Astrocyte (in vitro differentiated cells and primary cell): ENCODE measurements at regions not wholly inside any gene's neighbourhood (a gene's known extent, or its start where the extent isn't known, plus 50 kb on each side); places are given as distances from the start of the nearest gene placed in this dataset.
A peak's percentile ranks its signal among the peaks of the same experiment; 100 is the strongest.

Experiments used
- DNase-seq: peaks from one replicate; pipeline ENCODE4 v3.0.0-alpha.2; 2010; ENCODE audit warnings: low read depth
- FAIRE-seq: peaks from 2 replicates; lab custom pipeline; 2011; peaks lifted over from hg19 to GRCh38; lab: Jason Lieb, UNC
- H2AFZ ChIP-seq: 2 replicates; pipeline ENCODE4 v1.6.0; 2012; ENCODE audit warnings: low read depth, low read length, inconsistent platforms
- H3K27ac ChIP-seq: 2 replicates; pipeline ENCODE4 v1.5.1; 2011; ENCODE audit warnings: low read depth, low read length, inconsistent platforms
- H3K27me3 ChIP-seq: 2 replicates; pipeline ENCODE4 v1.6.0; 2011; ENCODE audit warnings: low read length, inconsistent platforms; ENCODE audit not compliant: insufficient read depth
- H3K36me3 ChIP-seq: 2 replicates; pipeline ENCODE4 v1.5.1; 2011; ENCODE audit warnings: low read length, inconsistent platforms; ENCODE audit not compliant: insufficient read depth
- H3K4me1 ChIP-seq: 2 replicates; pipeline ENCODE4 v1.5.1; 2011; ENCODE audit warnings: low read length, inconsistent platforms; ENCODE audit not compliant: insufficient read depth
- H3K4me2 ChIP-seq: 2 replicates; pipeline ENCODE4 v1.6.0; 2012; ENCODE audit warnings: low read length, inconsistent platforms
- H3K4me3 ChIP-seq: 2 replicates; pipeline ENCODE4 v1.5.1; 2011; ENCODE audit warnings: low read depth, mild to moderate bottlenecking, low read length, inconsistent platforms; ENCODE audit not compliant: insufficient read depth
- H3K79me2 ChIP-seq: 2 replicates; pipeline ENCODE4 v1.6.0; 2012; ENCODE audit warnings: mild to moderate bottlenecking, low read length, inconsistent platforms; ENCODE audit not compliant: insufficient read depth
- H3K9ac ChIP-seq: 2 replicates; pipeline ENCODE4 v1.6.0; 2012; ENCODE audit warnings: mild to moderate bottlenecking, low read length, inconsistent platforms
- H3K9me3 ChIP-seq: 2 replicates; pipeline ENCODE4 v1.5.1; 2012; ENCODE audit warnings: low read depth, mild to moderate bottlenecking, low read length, inconsistent platforms; ENCODE audit not compliant: insufficient read depth
- H4K20me1 ChIP-seq: 2 replicates; pipeline ENCODE4 v1.6.0; 2012; ENCODE audit warnings: low read length, inconsistent platforms; ENCODE audit not compliant: insufficient read depth
- H3K27ac Mint-ChIP-seq: one replicate; pipeline ENCODE4 v1.8.0; 2021; ENCODE audit warnings: mild to moderate bottlenecking, mixed read lengths; ENCODE audit not compliant: unreplicated experiment
- H3K27me3 Mint-ChIP-seq: one replicate; pipeline ENCODE4 v1.8.0; 2021; ENCODE audit warnings: low read depth, mixed read lengths; ENCODE audit not compliant: unreplicated experiment
- H3K36me3 Mint-ChIP-seq: one replicate; pipeline ENCODE4 v1.8.0; 2021; ENCODE audit warnings: low read depth, mixed read lengths; ENCODE audit not compliant: unreplicated experiment
- H3K4me1 Mint-ChIP-seq: one replicate; pipeline ENCODE4 v1.8.0; 2021; ENCODE audit warnings: low read depth, mixed read lengths; ENCODE audit not compliant: unreplicated experiment
- H3K4me3 Mint-ChIP-seq: one replicate; pipeline ENCODE4 v1.8.0; 2021; ENCODE audit warnings: mild to moderate bottlenecking, moderate library complexity, mixed read lengths; ENCODE audit not compliant: unreplicated experiment
- H3K9me3 Mint-ChIP-seq: one replicate; pipeline ENCODE4 v1.8.0; 2021; ENCODE audit warnings: mild to moderate bottlenecking, mixed read lengths; ENCODE audit not compliant: unreplicated experiment
- CTCF ChIP-seq: IDR thresholded peaks from 2 replicates; pipeline ENCODE4 v1.5.1; 2011; ENCODE audit warnings: low read depth, mild to moderate bottlenecking, inconsistent platforms, low read length, moderate library complexity; ENCODE audit not compliant: insufficient read depth
- EZH2 ChIP-seq: IDR thresholded peaks from 2 replicates; pipeline ENCODE4 v1.6.1; 2012; ENCODE audit warnings: mild to moderate bottlenecking, low read length, inconsistent platforms; ENCODE audit not compliant: insufficient read depth

GRCh38 chr13:104823071-104823470 is 1712.4 kb downstream of the EFNB2 start:
- no peaks in the 10 kb centered on the region for H3K79me2 ChIP-seq
- DNase-seq (no peak), FAIRE-seq (no peak)
- Mint-ChIP-seq H3K27ac (no peak overlapping the region), H3K27me3 (no peaks in the 10 kb centered on the region), H3K4me1 (no peaks in the 10 kb centered on the region), H3K9me3 (no peaks in the 10 kb centered on the region), H3K4me3 (no peak overlapping the region), H3K36me3 (no peaks in the 10 kb centered on the region)
- no peak overlapping the region for H2AFZ ChIP-seq
- no peak overlapping the region for H3K9ac ChIP-seq
- no peaks in the 10 kb centered on the region for H4K20me1 ChIP-seq
- H3K4me2 ChIP-seq, result no peak overlapping the region
- H3K27ac ChIP-seq, result no peak overlapping the region
- H3K4me3 ChIP-seq, result no peak overlapping the region
- TF ChIP-seq EZH2, result no peak
- TF ChIP-seq CTCF, result no peak
- H3K9me3 ChIP-seq, result no peaks in the 10 kb centered on the region
- no peaks in the 10 kb centered on the region for H3K4me1 ChIP-seq
- no peaks in the 10 kb centered on the region for H3K36me3 ChIP-seq
- no peaks in the 10 kb centered on the region for H3K27me3 ChIP-seq

DNA sequence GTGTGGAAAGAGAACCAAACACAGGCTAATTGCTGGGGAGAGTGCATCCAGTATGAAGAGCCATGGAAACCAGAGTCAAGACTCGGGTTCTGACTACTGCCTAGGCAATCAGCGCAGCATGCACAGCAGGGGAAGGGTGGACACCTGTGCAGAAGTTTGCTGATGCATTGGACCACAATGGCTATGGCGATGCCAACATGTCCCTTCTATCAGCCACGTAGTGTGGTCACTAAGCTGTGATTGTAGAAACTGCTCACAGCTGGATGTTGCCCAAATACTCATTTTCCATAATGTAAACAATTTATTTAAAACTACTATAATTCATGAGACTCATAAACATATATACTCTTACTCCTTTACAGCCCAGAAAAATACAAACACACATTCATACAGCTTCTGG is 1718.2 kb downstream of the EFNB2 start:
- no peak overlapping the region for H3K27ac Mint-ChIP-seq
- Histone ChIP-seq H3K9ac (no peak overlapping the region), H3K36me3 (no peaks in the 10 kb centered on the region), H3K9me3 (no peaks in the 10 kb centered on the region), H3K4me3 (no peak overlapping the region), H3K27me3 (no peaks in the 10 kb centered on the region), H4K20me1 (no peaks in the 10 kb centered on the region), H3K79me2 (no peaks in the 10 kb centered on the region), H3K4me1 (no peaks in the 10 kb centered on the region), H3K27ac (no peak overlapping the region), H3K4me2 (no peak overlapping the region), H2AFZ (no peak overlapping the region)
- DNase-seq, result no peak
- no peaks in the 10 kb centered on the region for H3K27me3 Mint-ChIP-seq
- no peaks in the 10 kb centered on the region for H3K4me1 Mint-ChIP-seq
- H3K36me3 Mint-ChIP-seq, result no peaks in the 10 kb centered on the region
- TF ChIP-seq CTCF (no peak), EZH2 (no peak)
- FAIRE-seq, result no peak
- no peaks in the 10 kb centered on the region for H3K9me3 Mint-ChIP-seq
- no peak overlapping the region for H3K4me3 Mint-ChIP-seq

DNA sequence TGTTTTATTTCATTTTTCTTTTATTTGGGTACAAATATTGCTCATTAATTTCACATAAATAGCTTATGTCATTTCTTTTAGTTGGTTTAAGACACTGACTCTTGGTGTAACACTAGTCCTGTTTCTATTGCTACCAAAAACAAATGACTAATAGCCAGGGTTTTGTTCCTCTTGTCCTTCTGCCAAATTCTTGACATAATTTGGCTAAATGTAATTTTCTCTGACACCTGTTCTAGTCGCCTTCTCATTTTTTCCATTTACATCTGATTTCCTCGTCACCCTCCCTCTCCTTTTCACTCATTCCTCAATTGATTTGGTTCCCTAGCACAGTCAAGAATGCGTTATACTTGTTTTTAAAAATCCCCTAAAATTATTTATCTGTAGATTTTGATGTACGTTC is 1718.7 kb downstream of the EFNB2 start:
- Histone ChIP-seq H3K27ac (no peak overlapping the region), H2AFZ (no peak overlapping the region), H3K4me2 (no peak overlapping the region), H3K9ac (no peak overlapping the region), H3K4me1 (no peaks in the 10 kb centered on the region), H3K79me2 (no peaks in the 10 kb centered on the region), H3K9me3 (no peaks in the 10 kb centered on the region), H3K4me3 (no peak overlapping the region), H3K27me3 (no peaks in the 10 kb centered on the region), H4K20me1 (no peaks in the 10 kb centered on the region), H3K36me3 (no peaks in the 10 kb centered on the region)
- peak; percentile 14 for DNase-seq
- H3K27ac Mint-ChIP-seq, result no peak overlapping the region
- no peaks in the 10 kb centered on the region for H3K27me3 Mint-ChIP-seq
- TF ChIP-seq EZH2 (no peak), CTCF (no peak)
- H3K9me3 Mint-ChIP-seq, result no peaks in the 10 kb centered on the region
- H3K36me3 Mint-ChIP-seq, result no peaks in the 10 kb centered on the region
- H3K4me3 Mint-ChIP-seq, result no peak overlapping the region
- FAIRE-seq, result no peak
- no peaks in the 10 kb centered on the region for H3K4me1 Mint-ChIP-seq
